ENCODE measurements at regions not wholly inside any gene's neighbourhood (a gene's known extent, or its start where the extent isn't known, plus 50 kb on each side); places are given as distances from the start of the nearest gene placed in this dataset.

- Histone ChIP-seq H3K4me3 (ENCODE audit: low read length) (no peak overlapping the region), H3K27ac (ENCODE audit: low read length) (no peak overlapping the region), H2AFZ (ENCODE audit: low read length) (no peak overlapping the region), H3K27me3 (ENCODE audit: low read length) (no peaks in the 10 kb centered on the region), H4K20me1 (ENCODE audit: insufficient read depth, low read depth, low read length) (no peaks in the 10 kb centered on the region), H3K9me2 (replicated peaks; ENCODE audit: insufficient read depth, low read length) (no peaks in the 10 kb centered on the region), H3K9me3 (ENCODE audit: low read length) (peaks cover 15% of the 10 kb centered on the region), H3K4me1 (ENCODE audit: low read length) (no peaks in the 10 kb centered on the region), H3K79me2 (ENCODE audit: low read length) (no peaks in the 10 kb centered on the region), H3K4me2 (ENCODE audit: low read depth, low read length, poor library complexity, severe bottlenecking) (no peak overlapping the region), H3K9ac (ENCODE audit: low read length) (no peak overlapping the region), H3K36me3 (ENCODE audit: insufficient read depth, low read length) (no peaks in the 10 kb centered on the region)
- no peak for DNase-seq
These were observed 140.7 kb upstream of the NSMCE3 start for GRCh38 chr15:29410338-29410737.

GRCh38 chr15:29409890-29410289 is 140.3 kb upstream of the NSMCE3 start:
- no peaks in the 10 kb centered on the region for H3K9me2 ChIP-seq (replicated peaks; ENCODE audit: insufficient read depth, low read length)

GRCh38 chr15:29405564-29405963 is 135.9 kb upstream of the NSMCE3 start:
- Histone ChIP-seq H3K27ac (ENCODE audit: low read length) (no peak overlapping the region), H2AFZ (ENCODE audit: low read length) (no peak overlapping the region), H3K9me3 (ENCODE audit: low read length) (peaks cover 12% of the 10 kb centered on the region; the same call in 1 of the 2 replicates), H3K27me3 (ENCODE audit: low read length) (no peaks in the 10 kb centered on the region), H3K36me3 (ENCODE audit: insufficient read depth, low read length) (no peaks in the 10 kb centered on the region), H3K4me3 (ENCODE audit: low read length) (no peak overlapping the region), H3K9ac (ENCODE audit: low read length) (no peak overlapping the region), H3K9me2 (replicated peaks; ENCODE audit: insufficient read depth, low read length) (no peaks in the 10 kb centered on the region), H3K4me2 (ENCODE audit: low read depth, low read length, poor library complexity, severe bottlenecking) (no peak overlapping the region), H4K20me1 (ENCODE audit: insufficient read depth, low read depth, low read length) (no peaks in the 10 kb centered on the region), H3K4me1 (ENCODE audit: low read length) (no peaks in the 10 kb centered on the region), H3K79me2 (ENCODE audit: low read length) (no peaks in the 10 kb centered on the region)
- no peak for DNase-seq

More at GRCh38 chr15:29409890-29410289, 140.3 kb upstream of the NSMCE3 start:
- H3K36me3 ChIP-seq (ENCODE audit: insufficient read depth, low read length), result no peaks in the 10 kb centered on the region
- no peaks in the 10 kb centered on the region for H3K27me3 ChIP-seq (ENCODE audit: low read length)
- no peak for DNase-seq
- H2AFZ ChIP-seq (ENCODE audit: low read length), result no peak overlapping the region
- no peaks in the 10 kb centered on the region for H3K4me1 ChIP-seq (ENCODE audit: low read length)
- H3K4me3 ChIP-seq (ENCODE audit: low read length), result no peak overlapping the region
- H4K20me1 ChIP-seq (ENCODE audit: insufficient read depth, low read depth, low read length), result no peaks in the 10 kb centered on the region
- no peak overlapping the region for H3K9ac ChIP-seq (ENCODE audit: low read length)
- no peak overlapping the region for H3K27ac ChIP-seq (ENCODE audit: low read length)
- no peaks in the 10 kb centered on the region for H3K79me2 ChIP-seq (ENCODE audit: low read length)
- no peak overlapping the region for H3K4me2 ChIP-seq (ENCODE audit: low read depth, low read length, poor library complexity, severe bottlenecking)
- H3K9me3 ChIP-seq (ENCODE audit: low read length), result peaks cover 15% of the 10 kb centered on the region

DNA sequence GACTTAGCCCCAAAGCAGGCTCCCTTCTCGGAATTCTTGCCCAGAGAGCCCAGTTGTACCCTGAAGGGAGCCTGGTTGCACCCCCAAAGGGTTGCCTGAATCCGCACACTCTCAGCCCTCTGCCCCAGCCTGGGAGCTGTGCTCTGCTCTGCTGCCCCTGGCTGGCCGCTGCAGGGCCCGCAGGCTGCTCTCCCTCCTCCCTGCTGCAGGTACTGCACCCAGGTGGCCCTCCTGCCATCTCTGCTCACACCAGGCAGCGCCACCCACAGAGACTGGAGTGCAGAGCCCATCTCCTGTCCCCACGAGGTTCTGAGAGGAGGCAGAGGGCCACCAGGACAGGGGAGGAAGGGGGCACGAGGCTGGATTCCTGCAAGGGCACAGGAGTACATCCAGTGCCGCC is 134.2 kb upstream of the NSMCE3 start:
- Histone ChIP-seq H4K20me1 (ENCODE audit: insufficient read depth, low read depth, low read length) (no peaks in the 10 kb centered on the region), H3K9me2 (replicated peaks; ENCODE audit: insufficient read depth, low read length) (no peaks in the 10 kb centered on the region), H3K4me3 (ENCODE audit: low read length) (no peak overlapping the region), H3K9me3 (ENCODE audit: low read length) (peaks cover 12% of the 10 kb centered on the region; the same call in 1 of the 2 replicates), H3K36me3 (ENCODE audit: insufficient read depth, low read length) (no peaks in the 10 kb centered on the region), H3K27me3 (ENCODE audit: low read length) (no peaks in the 10 kb centered on the region), H3K79me2 (ENCODE audit: low read length) (no peaks in the 10 kb centered on the region), H3K4me1 (ENCODE audit: low read length) (no peaks in the 10 kb centered on the region), H3K9ac (ENCODE audit: low read length) (no peak overlapping the region), H3K27ac (ENCODE audit: low read length) (no peak overlapping the region), H3K4me2 (ENCODE audit: low read depth, low read length, poor library complexity, severe bottlenecking) (no peak overlapping the region), H2AFZ (ENCODE audit: low read length) (no peak overlapping the region)
- DNase-seq, result no peak

DNA sequence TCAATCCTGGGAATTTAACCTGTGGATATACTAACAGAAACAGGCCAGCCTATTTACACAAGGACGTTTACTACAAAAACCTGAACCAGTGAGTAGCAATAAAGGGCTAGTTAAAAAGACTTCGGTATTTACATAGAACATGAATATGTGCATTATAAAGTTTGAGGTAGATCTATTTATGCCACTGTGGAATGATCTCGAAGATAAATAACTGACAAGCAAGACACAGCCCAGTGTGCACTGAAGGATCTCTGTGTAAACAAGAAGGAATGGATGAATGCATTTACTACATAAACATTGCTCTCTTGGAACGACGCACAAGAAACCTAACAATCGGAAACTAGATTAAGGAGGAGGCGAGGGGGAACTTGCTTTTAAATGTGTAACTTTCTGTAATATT is 132.0 kb upstream of the NSMCE3 start:
- no peaks in the 10 kb centered on the region for H4K20me1 ChIP-seq (ENCODE audit: insufficient read depth, low read depth, low read length)
- DNase-seq, result no peak
- no peaks in the 10 kb centered on the region for H3K79me2 ChIP-seq (ENCODE audit: low read length)
- no peaks in the 10 kb centered on the region for H3K4me1 ChIP-seq (ENCODE audit: low read length)
- H3K4me3 ChIP-seq (ENCODE audit: low read length), result no peak overlapping the region
- H3K36me3 ChIP-seq (ENCODE audit: insufficient read depth, low read length), result no peaks in the 10 kb centered on the region
- H3K9me2 ChIP-seq (replicated peaks; ENCODE audit: insufficient read depth, low read length), result no peaks in the 10 kb centered on the region
- no peak overlapping the region for H3K4me2 ChIP-seq (ENCODE audit: low read depth, low read length, poor library complexity, severe bottlenecking)
- no peaks in the 10 kb centered on the region for H3K27me3 ChIP-seq (ENCODE audit: low read length)
- H3K9ac ChIP-seq (ENCODE audit: low read length), result no peak overlapping the region
- H2AFZ ChIP-seq (ENCODE audit: low read length), result no peak overlapping the region
- no peak overlapping the region for H3K27ac ChIP-seq (ENCODE audit: low read length)
- H3K9me3 ChIP-seq (ENCODE audit: low read length), result peaks cover 6% of the 10 kb centered on the region; the same call in 1 of the 2 replicates

DNA sequence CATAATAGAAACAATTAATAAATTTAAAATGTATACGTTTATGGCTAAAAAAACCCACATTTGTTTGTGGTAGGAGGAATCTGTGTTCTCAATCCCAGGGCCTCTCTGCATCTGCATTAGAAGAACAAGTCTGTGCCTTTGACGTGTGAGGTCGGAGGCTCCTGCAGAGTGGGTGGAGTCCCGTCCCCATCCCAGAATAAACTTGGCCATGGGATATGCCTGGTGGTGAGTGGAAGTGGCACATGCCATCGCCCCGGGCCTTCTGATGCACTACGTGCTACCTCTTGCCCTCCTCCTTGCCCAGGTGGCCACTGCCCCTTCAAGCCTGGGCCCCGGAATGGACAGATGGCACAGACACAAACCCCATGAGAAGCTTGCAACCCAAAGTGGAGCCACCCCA is 131.1 kb upstream of the NSMCE3 start:
- Histone ChIP-seq H3K9me2 (replicated peaks; ENCODE audit: insufficient read depth, low read length) (no peaks in the 10 kb centered on the region), H3K4me2 (ENCODE audit: low read depth, low read length, poor library complexity, severe bottlenecking) (no peak overlapping the region), H3K27ac (ENCODE audit: low read length) (no peak overlapping the region), H3K36me3 (ENCODE audit: insufficient read depth, low read length) (no peaks in the 10 kb centered on the region), H3K9me3 (ENCODE audit: low read length) (peaks cover 3% of the 10 kb centered on the region), H2AFZ (ENCODE audit: low read length) (no peak overlapping the region), H3K79me2 (ENCODE audit: low read length) (no peaks in the 10 kb centered on the region), H3K27me3 (ENCODE audit: low read length) (no peaks in the 10 kb centered on the region), H3K4me1 (ENCODE audit: low read length) (no peaks in the 10 kb centered on the region), H4K20me1 (ENCODE audit: insufficient read depth, low read depth, low read length) (no peaks in the 10 kb centered on the region), H3K4me3 (ENCODE audit: low read length) (no peak overlapping the region), H3K9ac (ENCODE audit: low read length) (no peak overlapping the region)
- DNase-seq, result no peak

DNA sequence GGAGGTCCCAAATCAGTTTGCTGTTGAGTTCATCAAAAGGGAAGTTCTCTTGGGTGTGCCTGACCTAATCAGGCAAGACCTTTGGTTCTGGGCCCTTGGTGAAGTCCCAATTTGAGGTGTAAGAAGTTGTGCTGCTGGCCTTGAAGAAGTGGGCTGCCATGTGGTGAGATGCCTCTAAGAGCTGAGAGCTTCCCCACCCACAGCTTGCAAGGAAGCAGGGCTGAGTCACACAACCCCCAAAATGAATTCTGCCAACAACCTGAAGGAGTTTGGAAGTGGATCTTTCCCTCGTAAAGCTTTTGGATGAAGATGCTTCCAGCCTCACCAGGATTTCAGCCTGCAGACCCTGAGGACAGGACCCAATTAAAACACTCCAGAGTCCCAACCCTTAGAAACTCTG is 129.3 kb upstream of the NSMCE3 start:
- H4K20me1 ChIP-seq (ENCODE audit: insufficient read depth, low read depth, low read length), result no peaks in the 10 kb centered on the region
- H3K36me3 ChIP-seq (ENCODE audit: insufficient read depth, low read length), result no peaks in the 10 kb centered on the region
- H3K4me3 ChIP-seq (ENCODE audit: low read length), result no peak overlapping the region
- H2AFZ ChIP-seq (ENCODE audit: low read length), result no peak overlapping the region
- H3K27me3 ChIP-seq (ENCODE audit: low read length), result no peaks in the 10 kb centered on the region
- no peak overlapping the region for H3K9ac ChIP-seq (ENCODE audit: low read length)
- DNase-seq, result no peak
- H3K9me3 ChIP-seq (ENCODE audit: low read length), result no peaks in the 10 kb centered on the region; the same call in none of the 2 replicates
- no peaks in the 10 kb centered on the region for H3K79me2 ChIP-seq (ENCODE audit: low read length)
- H3K4me2 ChIP-seq (ENCODE audit: low read depth, low read length, poor library complexity, severe bottlenecking), result no peak overlapping the region
- H3K9me2 ChIP-seq (replicated peaks; ENCODE audit: insufficient read depth, low read length), result no peaks in the 10 kb centered on the region
- no peaks in the 10 kb centered on the region for H3K4me1 ChIP-seq (ENCODE audit: low read length)
- H3K27ac ChIP-seq (ENCODE audit: low read length), result no peak overlapping the region

DNA sequence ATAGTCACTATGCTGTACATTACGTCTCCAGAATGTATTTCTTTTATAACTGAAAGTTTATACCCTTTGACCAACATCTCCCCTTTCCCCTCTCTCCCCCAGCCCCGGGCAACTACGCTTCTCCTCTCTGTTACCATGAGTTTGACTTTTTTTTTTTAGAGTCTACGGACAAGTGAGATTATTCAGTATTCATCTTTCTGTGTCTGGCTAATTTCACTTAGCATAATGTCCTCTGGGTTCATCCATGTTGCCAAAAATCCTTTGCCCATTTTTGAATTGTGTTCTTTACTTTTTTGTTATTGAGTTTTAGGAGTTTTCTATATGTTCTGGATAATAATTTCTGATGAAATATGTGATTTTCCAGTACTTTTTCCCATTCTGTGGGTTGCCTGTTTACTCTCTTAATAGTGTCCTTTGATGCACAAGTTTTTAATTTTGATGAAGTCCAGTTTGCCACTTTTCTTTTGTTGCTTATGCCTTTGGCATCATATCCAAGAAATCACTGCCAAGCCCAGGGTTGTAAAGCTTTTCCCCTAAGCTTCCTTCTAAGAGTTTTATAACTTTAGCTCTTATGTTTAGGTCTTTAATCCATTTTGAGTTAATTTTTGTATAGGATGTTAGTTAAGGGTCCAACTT is 126.7 kb upstream of the NSMCE3 start:
- Histone ChIP-seq H3K27ac (ENCODE audit: low read length) (no peak overlapping the region), H3K9ac (ENCODE audit: low read length) (no peak overlapping the region), H3K9me2 (replicated peaks; ENCODE audit: insufficient read depth, low read length) (no peaks in the 10 kb centered on the region), H4K20me1 (ENCODE audit: insufficient read depth, low read depth, low read length) (no peaks in the 10 kb centered on the region), H3K27me3 (ENCODE audit: low read length) (no peaks in the 10 kb centered on the region), H3K4me1 (ENCODE audit: low read length) (no peaks in the 10 kb centered on the region), H2AFZ (ENCODE audit: low read length) (no peak overlapping the region), H3K36me3 (ENCODE audit: insufficient read depth, low read length) (no peaks in the 10 kb centered on the region), H3K79me2 (ENCODE audit: low read length) (no peaks in the 10 kb centered on the region), H3K4me3 (ENCODE audit: low read length) (no peak overlapping the region), H3K4me2 (ENCODE audit: low read depth, low read length, poor library complexity, severe bottlenecking) (no peak overlapping the region), H3K9me3 (ENCODE audit: low read length) (no peaks in the 10 kb centered on the region; the same call in 1 of the 2 replicates)
- DNase-seq, result no peak

Measured in Karpas-422 (cell line).